MCF 10A (cell line): ENCODE measurements at regions not wholly inside any gene's neighbourhood (a gene's known extent, or its start where the extent isn't known, plus 50 kb on each side); places are given as distances from the start of the nearest gene placed in this dataset.

Experiments
- BruUV-seq: library from RNA; stranded (reverse); fragments of 400-500 nt; replicated peaks from 2 replicates; lab custom pipeline; 2021; lab: Mats Ljungman, UMichigan
- CTCF ChIA-PET: fragments of 300-600 bp; sonication (Branson Sonifier 250); formaldehyde crosslinking; extraction: SDS; loops from one replicate; lab custom pipeline; 2021; ENCODE audit warnings: antibody characterized with exemption, inconsistent platforms; lab: Yijun Ruan, JAX
- POLR2A ChIA-PET: fragments of 300-600, 350-650 bp; sonication (Branson Sonifier 250); formaldehyde crosslinking; extraction: SDS; loops from one replicate; lab custom pipeline; 2020; ENCODE audit warnings: antibody characterized with exemption, inconsistent platforms; lab: Yijun Ruan, JAX
- DNase-seq: peaks from one replicate; pipeline ENCODE4 v3.0.0-alpha.2; 2018; ENCODE audit not compliant: unreplicated experiment
- H3K27ac Mint-ChIP-seq: one replicate; pipeline ENCODE4 v1.8.0; 2022; ENCODE audit warnings: mild to moderate bottlenecking, low read depth, mixed read lengths; ENCODE audit not compliant: unreplicated experiment
- H3K27me3 Mint-ChIP-seq: one replicate; pipeline ENCODE4 v1.8.0; 2022; ENCODE audit warnings: mixed read lengths; ENCODE audit not compliant: insufficient read depth, unreplicated experiment
- H3K36me3 Mint-ChIP-seq: one replicate; pipeline ENCODE4 v1.8.0; 2022; ENCODE audit warnings: mild to moderate bottlenecking, moderate library complexity, mixed read lengths; ENCODE audit not compliant: insufficient read depth, unreplicated experiment
- H3K4me1 Mint-ChIP-seq: one replicate; pipeline ENCODE4 v1.8.0; 2022; ENCODE audit warnings: mixed read lengths; ENCODE audit not compliant: insufficient read depth, unreplicated experiment
- H3K4me3 Mint-ChIP-seq: one replicate; pipeline ENCODE4 v1.8.0; 2022; ENCODE audit warnings: mild to moderate bottlenecking, moderate library complexity, mixed read lengths; ENCODE audit not compliant: unreplicated experiment
- H3K9me3 Mint-ChIP-seq: one replicate; pipeline ENCODE4 v1.8.0; 2022; ENCODE audit warnings: mixed read lengths; ENCODE audit not compliant: unreplicated experiment
- CTCF ChIP-seq: fragments of 200-600 bp; IDR thresholded peaks from one replicate; pipeline ENCODE4 v1.8.0; 2022; ENCODE audit warnings: antibody characterized with exemption, mild to moderate bottlenecking; ENCODE audit not compliant: unreplicated experiment
- intact Hi-C: fragments of 100-400 bp; cut with micrococcal nuclease; formaldehyde crosslinking; loops from 2 replicates; pipeline ENCODE4 v1.14.1; 2022

- Mint-ChIP-seq H3K27ac (no peak overlapping the region), H3K9me3 (no peaks in the 10 kb centered on the region), H3K27me3 (no peaks in the 10 kb centered on the region), H3K36me3 (no peaks in the 10 kb centered on the region), H3K4me3 (no peak overlapping the region), H3K4me1 (no peaks in the 10 kb centered on the region)
- CTCF ChIA-PET, result no interaction called here
- peak; percentile 19 for DNase-seq
- POLR2A ChIA-PET, result no interaction called here
- TF ChIP-seq CTCF, result no peak
- intact Hi-C loops, result no loop called here
- BruUV-seq, result no TSS peak
Observed at GRCh38 chrX:88416002-88416401, 331.0 kb upstream of the CPXCR1 start.

- H3K27ac Mint-ChIP-seq, result no peak overlapping the region
- no TSS peak for BruUV-seq
- intact Hi-C loops, result no loop called here
- H3K36me3 Mint-ChIP-seq, result no peaks in the 10 kb centered on the region
- ChIA-PET CTCF (no interaction called here), POLR2A (interaction anchor here (0.7 kb wide), 1 partner anchor 17 kb away, joined by 4 read pairs; no protein-coding TSS in a partner anchor)
- H3K27me3 Mint-ChIP-seq, result no peaks in the 10 kb centered on the region
- no peak overlapping the region for H3K4me3 Mint-ChIP-seq
- no peaks in the 10 kb centered on the region for H3K4me1 Mint-ChIP-seq
- no peak for DNase-seq
- no peaks in the 10 kb centered on the region for H3K9me3 Mint-ChIP-seq
- TF ChIP-seq CTCF, result no peak
Observed at GRCh38 chrX:88416965-88417364, 330.1 kb upstream of the CPXCR1 start.

GRCh38 chrX:88424071-88424470 is 323.0 kb upstream of the CPXCR1 start:
- H3K27ac Mint-ChIP-seq, result no peak overlapping the region
- no peak for DNase-seq
- BruUV-seq, result no TSS peak
- no peak overlapping the region for H3K4me3 Mint-ChIP-seq
- intact Hi-C loops, result no loop called here
- TF ChIP-seq CTCF, result no peak
- H3K9me3 Mint-ChIP-seq, result no peaks in the 10 kb centered on the region
- no peaks in the 10 kb centered on the region for H3K4me1 Mint-ChIP-seq
- H3K36me3 Mint-ChIP-seq, result no peaks in the 10 kb centered on the region
- CTCF ChIA-PET, result interaction anchor here (0.6 kb wide), 1 partner anchor 75 kb away, joined by 3 read pairs; no protein-coding TSS in a partner anchor
- POLR2A ChIA-PET, result no interaction called here
- no peaks in the 10 kb centered on the region for H3K27me3 Mint-ChIP-seq

- TF ChIP-seq CTCF, result no peak
- no TSS peak for BruUV-seq
- H3K36me3 Mint-ChIP-seq, result no peaks in the 10 kb centered on the region
- H3K27me3 Mint-ChIP-seq, result no peaks in the 10 kb centered on the region
- intact Hi-C loops, result no loop called here
- CTCF ChIA-PET, result no interaction called here
- POLR2A ChIA-PET, result interaction anchor here (0.6 kb wide), 1 partner anchor 64 kb away, joined by 3 read pairs; no protein-coding TSS in a partner anchor
- H3K9me3 Mint-ChIP-seq, result no peaks in the 10 kb centered on the region
- H3K27ac Mint-ChIP-seq, result no peak overlapping the region
- H3K4me1 Mint-ChIP-seq, result no peaks in the 10 kb centered on the region
- no peak overlapping the region for H3K4me3 Mint-ChIP-seq
- no peak for DNase-seq
Observed at GRCh38 chrX:88424541-88424940, 322.5 kb upstream of the CPXCR1 start.
